ENCODE measurements at regions not wholly inside any gene's neighbourhood (a gene's known extent, or its start where the extent isn't known, plus 50 kb on each side); places are given as distances from the start of the nearest gene placed in this dataset.
"Not testable (repeated sequence)": the region's sequence is repeated elsewhere in the genome, so short reads cannot be mapped to it uniquely, and the experiment has no call there.

DNA sequence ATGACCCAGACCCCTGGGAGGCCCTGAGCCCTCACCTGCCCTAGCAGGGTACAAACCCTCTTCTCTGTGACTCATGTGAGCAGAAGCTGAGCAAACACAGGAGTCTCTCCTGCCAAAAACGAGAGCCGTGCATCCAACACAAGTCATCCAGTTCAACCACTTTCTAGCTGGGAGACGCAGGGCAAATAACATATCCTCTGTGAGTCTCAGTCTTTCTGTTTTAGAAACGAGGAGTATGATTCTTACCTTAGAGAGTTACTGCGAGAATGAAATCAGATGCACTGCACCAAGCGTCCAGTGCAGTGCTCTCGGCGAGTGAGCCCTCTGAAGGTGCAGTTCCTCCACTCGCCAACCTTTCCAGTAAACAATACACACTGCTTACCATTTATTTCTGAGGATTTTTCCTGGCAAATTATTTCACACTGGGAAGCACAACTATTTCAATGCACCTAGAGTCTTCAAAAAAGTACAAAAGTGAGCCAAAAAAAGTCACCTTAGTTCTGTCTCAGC lies 331.8 kb upstream of the MYT1L start:
- no peak for DNase-seq (ENCODE audit: low read depth)

DNA sequence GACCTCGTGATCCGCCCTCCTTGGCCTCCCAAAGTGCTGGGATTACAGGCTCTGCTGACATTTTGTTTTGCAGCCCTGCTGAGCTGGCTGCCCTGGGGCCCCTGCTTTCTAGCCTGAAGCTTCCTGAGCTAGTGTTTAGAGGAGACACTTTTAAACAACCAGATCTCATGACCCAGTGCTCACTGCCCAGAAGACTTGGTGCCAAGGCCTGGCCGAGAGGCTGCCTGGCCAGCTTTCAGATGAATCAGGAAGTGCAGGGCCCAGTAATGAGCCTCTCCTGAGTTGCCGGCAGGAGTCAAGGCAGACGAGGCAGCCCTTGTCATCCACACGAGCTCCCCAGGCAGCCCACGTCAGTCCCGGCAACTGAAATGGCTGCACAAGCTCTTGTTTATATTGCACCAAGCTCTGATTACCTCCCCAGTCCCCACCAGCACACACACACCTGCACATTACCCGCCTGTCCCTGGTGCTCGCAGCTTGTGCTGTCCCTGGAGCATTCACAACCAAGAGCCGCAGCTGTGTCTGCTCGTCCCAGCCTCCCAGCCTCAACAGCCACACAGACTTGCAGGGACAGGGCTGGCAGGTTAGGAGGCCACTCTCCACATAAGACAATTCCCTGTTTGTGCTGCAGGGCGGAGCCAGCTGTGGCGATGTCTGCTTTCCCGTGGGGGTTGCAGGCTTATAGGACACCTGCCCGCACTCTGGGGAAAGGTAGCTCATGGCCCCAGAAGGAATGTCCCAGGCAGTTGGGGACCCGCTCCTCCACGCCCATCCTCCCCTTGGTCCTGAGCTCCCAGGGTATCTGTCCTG lies 331.2 kb upstream of the MYT1L start:
- DNase-seq (ENCODE audit: low read depth): no peak

DNA sequence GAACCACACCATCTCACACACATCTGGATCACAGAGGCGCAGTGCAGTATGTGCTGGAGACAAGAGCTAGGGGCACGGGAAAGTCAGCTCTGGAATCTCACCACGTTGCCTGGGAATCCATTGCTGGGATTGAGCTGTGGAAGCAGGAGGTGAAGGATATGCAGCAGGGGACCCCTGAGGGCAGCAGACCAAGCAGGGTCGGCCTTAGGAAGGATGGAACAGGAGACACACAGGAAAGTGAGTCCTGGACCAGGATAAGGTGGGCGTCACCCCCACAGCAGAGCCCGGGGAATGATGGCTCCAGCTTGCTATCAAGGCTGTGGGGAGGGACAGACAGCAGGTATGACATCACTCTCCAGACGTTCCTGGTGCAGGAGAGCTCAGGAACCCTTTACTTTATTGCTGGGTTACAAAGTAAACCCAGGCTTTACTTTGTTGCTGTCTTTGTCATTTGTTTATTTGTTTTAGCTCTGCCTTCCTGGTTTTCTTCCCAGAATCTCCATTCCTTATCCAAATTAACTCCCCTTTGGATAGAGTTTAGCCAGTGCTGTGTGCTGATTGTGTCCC lies 329.8 kb upstream of the MYT1L start:
- DNase-seq (ENCODE audit: low read depth): no peak

DNA sequence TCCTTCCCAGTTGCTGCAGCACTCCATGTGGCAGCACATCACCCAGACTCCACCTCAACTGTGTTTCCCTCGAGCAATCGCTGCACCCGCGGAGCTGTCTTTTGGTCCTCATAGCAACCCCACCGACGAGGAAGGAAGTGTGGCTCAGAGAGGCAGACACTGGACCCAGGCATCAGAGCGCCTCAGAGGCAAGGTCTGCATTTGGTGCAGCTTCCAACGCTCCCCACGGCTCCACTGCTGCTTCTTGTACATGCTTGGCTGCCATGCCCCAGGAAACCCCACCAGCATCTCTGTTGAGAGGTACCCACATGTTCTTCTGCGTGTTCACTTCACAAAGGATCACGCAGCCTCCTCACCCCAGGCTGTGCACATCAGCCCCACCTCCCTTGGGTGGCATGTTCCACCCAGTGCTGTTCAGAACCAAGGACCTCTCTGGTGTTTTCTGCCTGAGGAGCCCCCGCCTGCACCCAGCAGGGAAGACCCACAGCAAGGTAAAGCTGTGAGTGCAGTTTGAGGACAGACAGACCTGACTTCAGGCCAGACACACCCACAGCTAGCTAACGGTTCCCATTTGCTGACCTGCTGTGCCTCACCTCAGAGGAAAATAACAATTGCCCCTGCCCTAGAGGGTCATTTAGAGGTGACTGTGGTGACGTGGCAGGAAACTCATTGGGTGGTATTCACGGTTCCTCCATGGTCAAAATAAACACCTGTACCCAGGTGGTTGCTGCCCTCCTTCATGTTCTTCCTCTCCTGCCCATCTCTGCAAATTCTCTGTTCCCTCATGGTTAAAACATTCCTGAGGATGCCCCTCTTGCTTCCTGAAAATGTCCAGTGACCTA lies 326.3 kb upstream of the MYT1L start:
- DNase-seq (ENCODE audit: low read depth): no peak

DNA sequence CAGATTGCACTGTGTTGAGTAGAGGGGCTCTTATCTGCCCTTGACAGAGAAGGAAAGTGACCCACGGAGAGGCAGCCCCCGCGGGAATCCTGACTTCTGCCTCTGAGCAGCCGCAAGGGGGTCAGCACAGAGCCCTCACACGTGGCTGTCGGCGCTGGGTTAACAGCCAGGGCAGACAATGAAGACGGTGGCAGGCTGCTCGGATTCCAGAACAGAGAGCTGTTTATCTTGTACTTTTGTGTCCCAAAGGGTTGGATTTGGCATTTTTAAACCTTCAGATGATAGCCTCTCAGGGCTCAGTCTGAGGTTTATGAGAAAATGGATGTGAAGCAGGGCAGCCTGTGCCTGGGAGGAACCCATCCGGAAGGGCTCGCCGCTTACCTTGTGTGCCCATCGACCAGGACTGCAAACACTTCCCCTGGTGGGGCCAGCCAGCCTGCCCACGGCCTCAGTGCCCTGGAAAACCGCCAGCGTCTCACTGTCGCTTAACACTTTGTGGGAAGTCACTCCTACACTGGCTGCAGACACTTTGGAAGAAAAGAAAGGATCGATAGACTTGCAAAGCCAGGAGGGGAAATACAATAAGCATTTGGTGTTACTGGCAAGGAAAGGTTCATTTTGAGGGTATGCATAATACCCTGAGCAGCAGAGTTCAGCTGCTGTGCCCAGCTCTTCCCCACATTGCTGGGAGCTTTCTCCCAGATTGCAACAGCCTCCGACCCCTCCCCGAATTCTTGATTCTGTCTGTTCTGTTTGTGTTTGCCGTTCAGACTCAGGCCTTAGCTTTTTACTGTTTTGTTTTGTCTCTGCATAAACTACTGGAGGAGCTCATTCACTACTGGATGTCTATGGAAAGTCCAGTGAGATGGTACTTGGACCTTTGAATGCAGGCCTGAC lies 325.3 kb upstream of the MYT1L start:
- no peak for DNase-seq (ENCODE audit: low read depth)

DNA sequence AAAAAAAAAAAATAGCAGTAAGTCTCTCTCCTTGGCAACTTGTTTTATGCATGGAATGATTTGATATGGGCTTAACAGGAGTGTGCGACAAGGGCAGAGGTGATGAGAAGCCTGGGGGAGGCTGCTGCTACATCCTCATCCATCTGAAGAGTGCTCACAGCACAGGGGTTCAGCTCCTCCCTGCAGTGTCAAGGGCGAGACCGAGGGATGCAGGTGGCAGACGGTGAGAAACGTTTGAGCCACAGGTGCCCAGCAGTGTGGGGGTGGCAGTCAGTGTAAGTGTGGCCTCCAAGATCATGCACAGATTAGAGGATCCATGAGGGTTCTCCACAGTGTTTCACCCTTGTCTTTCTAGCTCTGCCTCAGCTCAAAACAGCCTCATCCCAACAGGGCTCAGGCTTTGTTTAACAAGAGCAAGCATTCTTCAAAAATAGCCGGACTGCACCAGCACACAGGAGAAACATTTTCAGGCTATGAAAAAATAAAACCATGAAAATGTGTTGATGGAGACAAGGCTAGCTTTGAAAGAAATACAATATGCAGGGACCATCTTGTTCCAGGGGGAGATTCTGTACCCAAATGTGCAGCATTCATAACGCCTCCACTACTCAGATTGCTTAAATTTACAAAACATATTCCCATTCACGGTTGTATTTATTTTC lies 324.5 kb upstream of the MYT1L start:
- no peak for DNase-seq (ENCODE audit: low read depth)

DNA sequence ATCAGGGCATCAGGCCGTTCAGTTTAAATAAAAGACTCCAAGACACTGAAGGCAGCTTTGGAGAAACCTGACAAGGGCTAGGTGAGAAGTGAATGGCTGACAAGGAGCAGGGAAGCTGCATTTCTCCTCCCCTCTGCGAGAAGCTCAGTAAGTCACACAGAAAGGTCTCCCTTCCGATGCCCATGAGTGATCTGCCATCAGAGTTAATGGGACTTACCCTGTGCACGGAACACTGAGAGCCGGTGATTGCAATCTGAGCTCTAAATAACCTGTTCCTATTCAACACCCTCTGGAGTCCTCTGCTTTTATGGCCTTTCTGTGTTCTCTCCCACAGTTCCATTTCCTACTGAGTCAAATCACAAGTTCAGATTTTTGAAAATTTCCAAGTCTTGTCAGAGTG lies 322.2 kb upstream of the MYT1L start:
- DNase-seq (ENCODE audit: low read depth): no peak

DNA sequence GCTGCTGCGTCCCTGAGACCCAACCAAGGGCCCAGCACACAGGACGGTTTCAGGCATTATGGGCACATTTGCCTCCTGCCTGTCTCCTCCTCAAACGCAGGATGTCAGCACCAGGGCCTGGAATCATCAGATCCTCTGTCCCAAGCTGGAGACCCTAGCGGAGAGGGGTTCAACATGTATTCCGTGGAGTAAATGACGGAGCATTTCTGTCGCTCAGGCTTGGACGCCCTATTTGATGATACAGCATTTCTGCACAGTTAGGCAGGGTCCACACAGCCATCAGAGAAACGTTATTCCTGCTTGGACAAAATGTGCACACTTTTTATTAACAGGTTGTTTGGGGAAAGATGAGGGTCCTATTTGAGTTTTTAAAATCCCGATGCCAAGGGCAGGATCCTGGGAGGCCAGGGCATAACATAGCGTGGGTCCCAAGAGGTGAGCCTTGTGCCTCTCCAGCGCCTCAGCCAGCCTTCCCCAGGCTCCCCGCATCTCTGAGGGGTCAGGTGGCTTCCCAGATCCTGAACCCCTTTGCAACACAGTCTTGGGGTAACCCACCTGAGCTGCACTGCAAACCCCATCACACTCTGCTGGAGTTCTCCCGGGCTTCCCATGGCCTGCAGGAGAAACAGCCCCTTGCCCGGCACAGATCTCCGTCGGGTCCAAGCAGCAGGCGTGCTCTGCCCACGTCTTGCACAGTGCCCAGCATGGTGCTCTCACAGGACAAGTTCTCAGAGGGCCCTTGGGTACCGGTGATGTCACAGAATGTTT lies 319.7 kb upstream of the MYT1L start:
- no peak for DNase-seq (ENCODE audit: low read depth)

DNA sequence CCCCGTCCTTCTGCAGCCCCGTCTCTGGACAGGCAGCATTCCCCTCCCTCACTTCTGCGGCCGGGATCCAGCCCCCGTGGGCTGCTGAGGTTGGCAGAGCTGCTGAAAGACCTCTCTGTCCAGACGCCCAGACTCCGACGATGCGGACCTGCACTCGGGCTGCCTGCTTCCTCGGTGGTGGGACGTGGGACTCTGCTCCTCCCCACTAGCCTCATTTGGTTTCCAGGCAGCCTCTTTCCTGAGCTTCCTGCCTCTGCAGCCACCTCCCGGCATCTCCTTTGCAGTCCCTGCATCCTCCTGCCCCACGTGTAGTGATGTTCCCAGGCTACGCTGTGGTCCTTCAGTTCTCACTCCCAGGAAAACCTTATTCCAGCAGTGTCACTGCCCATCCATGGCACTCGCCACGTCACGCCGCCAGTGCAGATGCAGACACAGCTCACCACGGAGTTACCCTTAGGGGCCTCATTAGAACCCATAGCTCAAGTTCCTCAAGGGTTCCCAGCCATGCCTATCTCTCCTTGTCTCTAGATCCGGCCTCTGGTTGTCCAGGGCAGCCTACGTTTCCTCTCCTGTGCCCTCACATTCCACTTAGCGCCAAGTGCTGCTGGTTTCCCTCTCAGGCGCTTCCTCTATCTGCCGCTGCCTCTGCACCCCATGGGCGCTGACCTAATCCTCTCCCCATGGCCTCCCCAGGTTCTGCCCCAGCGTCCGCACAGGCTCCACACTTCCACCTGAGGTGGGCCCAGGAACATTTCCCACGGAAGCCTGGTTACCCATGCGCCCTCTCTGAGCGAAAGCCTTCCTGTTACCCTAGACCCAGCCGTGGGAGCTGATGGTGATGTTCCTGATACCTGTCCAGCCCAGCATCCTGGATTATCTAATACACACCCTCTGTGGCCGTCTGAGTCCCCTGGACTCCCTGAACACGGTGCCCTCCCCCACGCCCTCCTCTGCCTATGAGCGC lies 318.3 kb upstream of the MYT1L start:
- no peak for DNase-seq (ENCODE audit: low read depth)

DNA sequence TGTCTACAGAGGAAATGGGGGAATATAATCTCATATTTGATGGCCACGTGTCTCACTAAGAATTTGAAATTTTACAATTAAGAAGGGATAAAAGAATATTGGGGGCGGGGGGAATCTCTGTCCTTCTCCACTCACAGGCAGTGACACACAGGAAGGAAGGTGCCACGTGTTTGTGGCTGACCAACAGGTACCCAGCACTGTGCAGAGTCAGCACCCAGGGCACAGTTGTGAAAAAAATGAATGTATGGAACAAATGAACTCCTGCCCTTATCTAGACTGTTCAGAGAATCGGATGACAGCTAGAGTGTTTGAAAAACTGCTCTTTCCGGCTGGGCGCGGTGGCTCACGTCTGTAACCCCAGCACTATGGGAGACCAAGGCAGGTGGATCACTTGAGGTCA lies 317.0 kb upstream of the MYT1L start:
- DNase-seq (ENCODE audit: low read depth): no peak

DNA sequence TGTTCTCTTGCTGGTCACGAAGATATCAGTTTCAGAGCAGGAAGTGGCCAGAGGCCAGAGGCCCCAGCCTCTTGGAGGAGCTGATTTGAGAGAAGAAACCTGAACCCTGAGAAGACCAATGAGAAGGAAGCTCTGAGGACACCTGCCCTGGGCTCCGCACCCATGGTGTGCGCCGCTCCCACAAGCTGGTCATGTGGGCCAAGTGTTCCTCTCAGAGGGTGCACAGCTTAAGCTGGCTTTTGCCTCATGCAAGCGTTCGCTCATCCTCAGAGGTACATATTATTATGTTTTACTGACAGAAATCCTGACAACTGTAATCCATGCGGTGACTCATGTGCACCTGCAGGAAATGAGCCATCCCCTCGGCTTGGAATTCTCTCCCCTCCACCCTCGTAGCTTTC lies 316.1 kb upstream of the MYT1L start:
- no peak for DNase-seq (ENCODE audit: low read depth)

DNA sequence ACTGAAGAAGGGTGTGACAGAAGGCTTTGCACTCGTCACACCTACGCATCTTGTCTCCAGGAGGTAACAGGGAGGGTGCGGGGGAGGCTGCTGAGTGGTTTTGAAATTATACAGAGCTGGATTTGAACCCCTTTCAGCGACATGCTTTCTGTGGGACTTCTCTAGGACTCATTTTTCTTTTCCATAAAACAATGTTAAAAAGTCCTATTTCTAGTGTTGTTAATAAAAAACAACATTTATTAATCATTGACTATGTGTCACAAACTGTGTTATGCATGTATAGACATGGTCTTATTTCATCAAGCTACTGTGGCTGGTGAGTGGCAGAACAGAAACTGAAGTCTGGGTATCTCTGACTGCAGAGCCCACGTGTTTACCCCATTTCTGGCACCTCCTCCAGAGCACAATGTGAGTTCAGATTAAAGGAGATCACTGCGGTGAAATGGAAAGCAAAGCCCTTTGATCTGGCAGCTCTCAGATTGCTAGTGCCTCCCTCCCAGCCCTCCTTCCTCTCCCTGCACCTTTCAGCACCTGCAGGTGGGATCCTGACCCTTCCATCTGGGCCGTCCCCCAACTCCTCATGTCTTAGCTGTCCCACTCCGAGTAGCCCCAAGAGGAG lies 315.5 kb upstream of the MYT1L start:
- DNase-seq (ENCODE audit: low read depth): no peak

DNA sequence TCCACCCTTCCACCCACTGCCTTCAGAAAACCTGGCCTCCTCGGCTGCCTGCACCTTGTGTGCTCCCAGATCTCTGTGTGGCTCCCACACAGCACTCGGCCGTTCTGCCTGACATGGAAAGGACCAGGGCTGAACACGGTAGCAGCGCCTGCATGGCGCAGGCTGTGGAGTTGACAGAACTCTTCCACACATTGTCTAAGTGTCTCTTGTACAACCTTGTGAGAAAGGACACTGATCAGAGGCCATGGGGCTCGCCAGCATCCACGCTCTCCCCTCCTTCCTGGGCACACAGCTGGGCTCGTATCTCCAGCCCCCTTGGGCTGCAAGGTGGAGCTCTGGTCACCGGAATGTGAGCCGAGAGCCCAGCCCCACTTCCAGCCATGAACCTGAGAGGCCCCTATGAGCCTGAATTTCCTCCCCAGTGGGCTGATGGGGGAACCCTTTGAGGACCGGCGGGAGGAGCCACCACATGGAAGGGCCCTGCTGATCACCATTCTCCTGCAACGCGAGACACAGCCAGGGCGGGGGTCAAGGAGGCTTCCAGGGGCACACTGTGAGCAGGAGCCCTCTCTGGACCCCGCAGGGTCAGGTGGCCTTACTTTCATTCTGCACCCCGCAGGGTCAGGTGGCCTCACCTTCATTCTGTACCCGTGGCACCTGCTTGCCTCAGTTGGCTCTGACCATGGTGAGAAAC lies 314.2 kb upstream of the MYT1L start:
- DNase-seq (ENCODE audit: low read depth): no peak

DNA sequence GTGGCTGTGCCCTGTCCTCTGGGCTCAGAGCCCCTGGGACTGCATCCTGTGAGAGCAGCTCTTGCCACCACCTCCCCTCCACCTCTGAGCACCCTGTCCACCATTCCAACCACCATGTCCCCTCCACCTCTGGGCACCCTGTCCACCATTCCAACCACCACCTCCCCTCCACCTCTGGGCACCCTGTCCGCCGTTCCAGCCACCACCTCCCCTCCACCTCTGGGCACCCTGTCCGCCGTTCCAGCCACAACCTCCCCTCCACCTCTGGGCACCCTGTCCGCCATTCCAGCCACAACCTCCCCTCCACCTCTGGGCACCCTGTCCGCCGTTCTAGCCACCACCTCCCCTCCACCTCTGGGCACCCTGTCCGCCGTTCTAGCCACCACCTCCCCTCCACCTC lies 313.7 kb upstream of the MYT1L start:
- not testable (repeated sequence) for DNase-seq (ENCODE audit: low read depth)

DNA sequence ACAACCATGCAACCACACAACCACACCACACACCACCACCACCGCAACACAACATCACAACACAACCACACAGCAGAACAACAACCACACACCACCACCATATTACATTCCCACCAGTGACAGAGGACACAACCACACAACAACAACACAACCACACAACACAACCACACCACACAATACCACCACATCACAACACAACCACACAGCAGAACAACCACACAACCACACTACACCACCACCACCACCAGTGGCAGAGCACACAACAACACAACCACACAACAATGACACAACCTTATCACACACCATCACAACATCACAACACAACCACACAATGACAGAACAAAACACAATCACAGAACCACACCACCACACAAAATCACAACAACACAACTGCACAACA lies 313.0 kb upstream of the MYT1L start:
- no peak for DNase-seq (ENCODE audit: low read depth)

DNA sequence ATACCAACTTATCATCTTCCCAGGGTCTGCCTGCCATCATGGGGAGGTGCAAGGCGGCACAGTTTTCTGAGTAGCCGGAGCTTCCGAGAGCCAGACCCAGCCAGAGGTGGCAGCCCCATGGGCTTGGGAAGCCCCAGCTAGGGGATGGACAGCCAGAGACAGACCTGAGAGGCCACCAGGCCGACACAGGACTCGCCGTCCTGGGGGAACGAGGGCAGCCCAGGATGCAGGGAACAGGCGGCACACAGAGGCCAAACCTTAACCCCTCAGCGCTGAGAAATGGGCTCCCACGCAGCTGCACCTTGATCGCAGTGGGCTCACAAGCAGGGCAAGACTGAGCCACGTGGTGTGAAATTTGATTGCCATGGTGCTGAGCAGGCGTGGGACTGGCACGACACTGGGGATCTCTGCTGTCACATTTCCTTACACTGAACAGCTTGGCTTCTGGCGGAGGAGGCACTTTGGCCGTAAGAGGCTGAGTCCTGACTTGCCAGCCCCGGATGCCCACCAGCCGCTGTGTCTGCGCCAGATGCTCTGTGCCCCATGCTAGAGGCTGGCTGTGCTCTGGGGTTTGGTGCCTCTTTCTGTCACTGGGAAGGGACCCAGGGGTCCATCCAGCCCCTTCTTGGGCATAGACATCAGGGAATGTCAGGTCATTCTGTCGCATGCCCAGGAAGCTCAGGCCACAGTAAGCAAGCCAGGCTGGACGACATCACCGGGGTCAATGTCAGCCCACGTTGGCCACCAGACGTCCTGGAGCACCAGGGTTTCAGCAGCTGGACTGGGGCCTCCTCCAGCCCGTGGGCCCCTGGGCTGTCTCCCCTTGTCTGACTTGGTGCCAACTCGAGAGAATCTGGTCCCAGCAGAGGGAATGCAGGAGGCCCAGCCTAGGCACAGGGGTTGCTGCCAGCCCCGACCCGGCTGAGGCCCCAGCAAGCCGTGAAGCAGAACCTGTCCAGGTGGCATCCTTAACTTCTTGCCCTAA lies 312.1 kb upstream of the MYT1L start:
- no peak for DNase-seq (ENCODE audit: low read depth)

Data from stimulated activated CD8-positive, alpha-beta memory T cell treated with anti-CD3 and anti-CD28 coated beads, Interleukin-7, amount 100 ng/mL, for 24 hours (primary cell).